Body of pancreas (tissue), 4 donors: ENCODE measurements at regions not wholly inside any gene's neighbourhood (a gene's known extent, or its start where the extent isn't known, plus 50 kb on each side); places are given as distances from the start of the nearest gene placed in this dataset.
A peak's percentile ranks its signal among the peaks of the same experiment; 100 is the strongest.

ENCODE experiments used
- ATAC-seq: fragments of 150-250 bp; one replicate; pipeline ENCODE4 v1.9.1; 2016
- DNase-seq, 4 donors: peaks; one replicate each; pipeline ENCODE4 v3.0.0-alpha.2; 2019
- H3K27ac ChIP-seq, 4 donors: fragments of 200-600 bp; sonication (generic); 1 replicate in 3 of 4; 2 replicates in 1 of 4; pipeline versions ENCODE4 v1.5.1 to v1.6.1; 2016 to 2019; ENCODE audit warnings: mild to moderate bottlenecking in 1 of 4, mixed read lengths in 1 of 4, moderate library complexity in 1 of 4
- H3K27me3 ChIP-seq, 2 donors: fragments of 200-600 bp; sonication (generic); one replicate each; pipeline ENCODE4 v1.6.0; 2016; ENCODE audit warnings: mild to moderate bottlenecking in 1 of 2
- H3K36me3 ChIP-seq, 2 donors: fragments of 200-600 bp; sonication (generic); replicated peaks in 1 of 2; 2 replicates each; pipeline ENCODE4 v1.5.1; 2016; ENCODE audit warnings: low read depth in 2 of 2; ENCODE audit not compliant: insufficient read depth in 1 of 2
- H3K4me1 ChIP-seq: fragments of 200-600 bp; sonication (generic); one replicate; pipeline ENCODE4 v1.6.0; 2016
- H3K4me3 ChIP-seq, 2 donors: fragments of 200-600 bp; sonication (generic); 1 replicate in 1 of 2; 2 replicates in 1 of 2; pipeline ENCODE4 v1.5.1; 2016 to 2019
- H3K9me3 ChIP-seq, 3 donors: fragments of 200-600 bp; sonication (generic); 1 replicate in 2 of 3; 2 replicates in 1 of 3; pipeline ENCODE4 v1.5.1; 2016
- POLR2A ChIP-seq, 3 donors: fragments of 450-650 bp; IDR thresholded peaks; one replicate each; pipeline ENCODE4 v1.6.1; 2016; ENCODE audit warnings: antibody characterized with exemption in 3 of 3, mild to moderate bottlenecking in 2 of 3
- WGBS, 2 donors: methylation state at CpG; one replicate each; pipeline ENCODE4 v1.1.5; 2017; 5-methylcytosine and 5-hydroxymethylcytosine counted together
- intact Hi-C: fragments of 100-400 bp; cut with DNase I; formaldehyde crosslinking; loops from one replicate; pipeline ENCODE4 v1.15.1; 2023
- TF ChIP-seq, protein P1 (sequence below), 7 experiments: fragments of 450-650 bp in 4 of 7; fragments of 200-600 bp in 3 of 7; sonication (generic) in 3 of 7; IDR thresholded peaks; one replicate each; pipeline ENCODE4 v1.5.1; 2016 to 2019; ENCODE audit warnings: antibody characterized with exemption in 7 of 7

DNA sequence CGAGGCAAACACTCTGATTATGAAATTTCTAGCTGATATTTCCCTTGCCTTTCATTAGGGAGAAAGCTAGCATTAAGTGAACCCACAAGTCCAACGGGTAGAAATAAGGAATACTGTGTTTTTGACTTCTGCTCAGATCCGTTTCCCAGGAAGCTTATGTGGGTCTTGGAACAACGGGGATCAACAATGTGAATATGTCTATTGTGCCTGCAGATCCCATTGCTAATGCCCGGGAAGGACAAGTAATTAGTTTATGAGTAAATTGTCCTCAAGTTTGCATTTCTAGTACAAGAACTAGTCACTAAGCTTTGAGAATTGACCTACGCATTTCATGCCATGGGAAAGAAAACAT is 236.4 kb downstream of the UACA start:
- ATAC-seq = no peak
- Histone ChIP-seq H3K4me3 (no peak overlapping the region), H3K36me3 (no peaks in the 10 kb centered on the region), H3K4me1 (no peaks in the 10 kb centered on the region), H3K27me3 (no peaks in the 10 kb centered on the region), H3K9me3 (no peaks in the 10 kb centered on the region), H3K27ac (no peak overlapping the region)
- no peak for DNase-seq
- intact Hi-C loops = no loop called here
- 48 to 58% methylated on average over 6 of the region's 6 CpGs for WGBS, 2 donors
- TF ChIP-seq, protein P1, sequence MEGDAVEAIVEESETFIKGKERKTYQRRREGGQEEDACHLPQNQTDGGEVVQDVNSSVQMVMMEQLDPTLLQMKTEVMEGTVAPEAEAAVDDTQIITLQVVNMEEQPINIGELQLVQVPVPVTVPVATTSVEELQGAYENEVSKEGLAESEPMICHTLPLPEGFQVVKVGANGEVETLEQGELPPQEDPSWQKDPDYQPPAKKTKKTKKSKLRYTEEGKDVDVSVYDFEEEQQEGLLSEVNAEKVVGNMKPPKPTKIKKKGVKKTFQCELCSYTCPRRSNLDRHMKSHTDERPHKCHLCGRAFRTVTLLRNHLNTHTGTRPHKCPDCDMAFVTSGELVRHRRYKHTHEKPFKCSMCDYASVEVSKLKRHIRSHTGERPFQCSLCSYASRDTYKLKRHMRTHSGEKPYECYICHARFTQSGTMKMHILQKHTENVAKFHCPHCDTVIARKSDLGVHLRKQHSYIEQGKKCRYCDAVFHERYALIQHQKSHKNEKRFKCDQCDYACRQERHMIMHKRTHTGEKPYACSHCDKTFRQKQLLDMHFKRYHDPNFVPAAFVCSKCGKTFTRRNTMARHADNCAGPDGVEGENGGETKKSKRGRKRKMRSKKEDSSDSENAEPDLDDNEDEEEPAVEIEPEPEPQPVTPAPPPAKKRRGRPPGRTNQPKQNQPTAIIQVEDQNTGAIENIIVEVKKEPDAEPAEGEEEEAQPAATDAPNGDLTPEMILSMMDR (IDR thresholded peaks at IDR 0.05) = no peak
- TF ChIP-seq POLR2A (IDR thresholded peaks at IDR 0.05) = no peak

DNA sequence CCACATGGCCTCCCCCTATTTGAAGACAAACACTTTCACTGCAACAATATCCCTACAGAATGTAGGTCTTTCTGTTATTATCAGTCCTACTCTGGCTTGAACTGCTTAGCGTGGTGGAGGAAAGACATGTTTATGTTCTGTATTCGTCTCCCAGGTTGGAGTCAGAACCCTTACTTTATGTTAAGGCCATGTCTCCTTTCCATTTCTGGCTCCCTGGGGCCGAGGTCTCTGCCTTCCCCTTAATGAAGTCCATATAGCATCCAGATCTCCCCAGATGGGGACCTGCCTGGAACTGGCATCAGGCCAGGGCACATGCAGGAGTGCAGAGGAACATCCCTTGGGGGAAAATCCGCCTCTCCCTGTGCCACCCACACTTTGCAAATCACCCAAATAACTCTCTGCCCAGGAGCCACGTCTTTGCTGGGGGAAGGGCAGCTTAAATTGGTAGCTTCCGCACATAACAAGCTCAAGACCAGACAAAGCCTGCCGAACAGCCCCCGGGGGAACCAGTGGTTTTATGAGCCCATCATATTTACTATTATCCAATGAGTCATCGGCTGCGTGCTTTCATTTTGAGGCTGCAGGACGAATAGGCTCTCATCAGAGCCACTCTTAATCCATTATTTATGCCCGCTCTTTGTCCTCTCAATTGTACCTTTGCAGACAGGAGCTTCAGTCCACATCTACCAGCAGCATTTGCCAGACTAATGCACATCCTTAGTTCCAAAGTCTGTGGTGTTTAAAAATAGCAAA is 237.0 kb downstream of the UACA start:
- intact Hi-C loops = no loop called here
- Histone ChIP-seq H3K4me1 (no peaks in the 10 kb centered on the region), H3K4me3 (no peak overlapping the region), H3K9me3 (no peaks in the 10 kb centered on the region), H3K36me3 (no peaks in the 10 kb centered on the region), H3K27me3 (no peaks in the 10 kb centered on the region), H3K27ac (no peak overlapping the region)
- no peak for ATAC-seq
- peak in 1 of 4 donors; percentile 43 for DNase-seq
- 53 to 77% methylated on average over 12 of the region's 12 CpGs for WGBS, 2 donors
- no peak for TF ChIP-seq POLR2A (IDR thresholded peaks at IDR 0.05)
- TF ChIP-seq, protein P1 (IDR thresholded peaks at IDR 0.05) = no peak

DNA sequence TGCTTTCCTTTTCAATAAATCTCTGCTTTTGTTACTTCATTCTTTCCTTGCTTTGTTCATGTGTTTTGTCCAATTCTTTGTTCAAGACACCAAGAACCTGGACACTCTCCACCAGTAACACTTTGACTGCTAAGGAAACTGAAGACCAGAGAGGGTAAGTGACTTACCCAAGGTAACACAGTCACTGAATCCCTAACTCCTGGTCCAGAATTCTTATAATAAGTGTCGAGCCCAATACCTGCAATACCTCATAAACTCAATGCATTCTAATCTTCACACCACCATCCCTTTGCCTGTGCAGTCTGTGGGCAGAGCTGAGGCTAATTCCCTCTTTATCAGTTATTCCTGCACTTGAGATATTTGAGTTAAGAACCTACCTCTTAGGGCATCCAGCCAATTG is 237.8 kb downstream of the UACA start:
- H3K4me3 ChIP-seq = no peak overlapping the region
- no peaks in the 10 kb centered on the region for H3K36me3 ChIP-seq
- H3K27ac ChIP-seq = no peak overlapping the region
- H3K27me3 ChIP-seq = no peaks in the 10 kb centered on the region
- H3K9me3 ChIP-seq = no peaks in the 10 kb centered on the region
- DNase-seq (no peak), ATAC-seq (no peak)
- WGBS, 2 donors = 42 to 58% methylated on average over 1 of the region's 1 CpG
- TF ChIP-seq, protein P1 (IDR thresholded peaks at IDR 0.05) = no peak
- TF ChIP-seq POLR2A (IDR thresholded peaks at IDR 0.05) = no peak
- intact Hi-C loops = no loop called here
- H3K4me1 ChIP-seq = no peaks in the 10 kb centered on the region

- no peak for TF ChIP-seq POLR2A (IDR thresholded peaks at IDR 0.05)
- TF ChIP-seq, protein P1 (IDR thresholded peaks at IDR 0.05) = no peak
- no peak overlapping the region for H3K27ac ChIP-seq
- H3K36me3 ChIP-seq = no peaks in the 10 kb centered on the region
- H3K9me3 ChIP-seq = no peaks in the 10 kb centered on the region
- DNase-seq = no peak
- 72% methylated on average over 6 of the region's 6 CpGs for WGBS, 2 donors
- intact Hi-C loops = no loop called here
- no peaks in the 10 kb centered on the region for H3K4me1 ChIP-seq
- no peak for ATAC-seq
- no peak overlapping the region for H3K4me3 ChIP-seq
- H3K27me3 ChIP-seq = no peaks in the 10 kb centered on the region
Observed at GRCh38 chr15:70524470-70524869, 238.9 kb downstream of the UACA start.

GRCh38 chr15:70523616-70524015 is 239.7 kb downstream of the UACA start:
- no peak overlapping the region for H3K27ac ChIP-seq
- H3K9me3 ChIP-seq = no peaks in the 10 kb centered on the region
- intact Hi-C loops = no loop called here
- no peaks in the 10 kb centered on the region for H3K4me1 ChIP-seq
- H3K27me3 ChIP-seq = no peaks in the 10 kb centered on the region
- no peak for DNase-seq
- H3K36me3 ChIP-seq = no peaks in the 10 kb centered on the region
- 69 to 74% methylated on average over 7 of the region's 7 CpGs for WGBS, 2 donors
- H3K4me3 ChIP-seq = no peak overlapping the region
- ATAC-seq = no peak
- TF ChIP-seq, protein P1 (IDR thresholded peaks at IDR 0.05) = no peak
- TF ChIP-seq POLR2A (IDR thresholded peaks at IDR 0.05) = no peak
